IMR-90 (cell line): ENCODE measurements at regions not wholly inside any gene's neighbourhood (a gene's known extent, or its start where the extent isn't known, plus 50 kb on each side); places are given as distances from the start of the nearest gene placed in this dataset.

Experiments used
- ATAC-seq: fragments of 200-7000 bp; cut with Tn5 transposase; 2 replicates; pipeline ENCODE4 v1.9.1; 2020; ENCODE audit warnings: low read depth, mild to moderate bottlenecking, moderate library complexity
- BruUV-seq: library from RNA; stranded (reverse); fragments of 400-500 nt; replicated peaks from 2 replicates; lab custom pipeline; 2021; lab: Mats Ljungman, UMichigan
- CTCF ChIA-PET: fragments of 300-600 bp; formaldehyde crosslinking; extraction: SDS; loops from one replicate; lab custom pipeline; 2021; ENCODE audit warnings: antibody characterized with exemption; lab: Yijun Ruan, JAX
- POLR2A ChIA-PET: fragments of 300-600 bp; sonication (Branson Sonifier 250); formaldehyde crosslinking; loops from one replicate; lab custom pipeline; 2022; ENCODE audit warnings: antibody characterized with exemption; ENCODE audit not compliant: unreplicated experiment; lab: Charles Lee
- DNase-seq: peaks from one replicate; pipeline ENCODE4 v3.0.0; 2013
- H2AFZ ChIP-seq: replicated peaks from 2 replicates; pipeline ENCODE3; 2013; ENCODE audit warnings: low read length, mild to moderate bottlenecking; ENCODE audit not compliant: poor library complexity
- H2AK5ac ChIP-seq: 2 replicates; pipeline ENCODE4 v1.6.1; 2013; ENCODE audit warnings: low read depth, low read length, inconsistent platforms
- H2AK9ac ChIP-seq: replicated peaks from 2 replicates; pipeline ENCODE3; 2013; ENCODE audit warnings: mild to moderate bottlenecking, low read depth, low read length, moderate library complexity; ENCODE audit not compliant: poor library complexity
- H2BK120ac ChIP-seq: 2 replicates; pipeline ENCODE4 v1.6.1; 2013; ENCODE audit warnings: low read depth, low read length, inconsistent platforms
- H2BK15ac ChIP-seq: 3 replicates; pipeline ENCODE4 v1.6.1; 2013; ENCODE audit warnings: low read depth, low read length, inconsistent platforms
- H2BK20ac ChIP-seq: 2 replicates; pipeline ENCODE4 v1.6.1; 2013; ENCODE audit warnings: low read depth, mild to moderate bottlenecking, inconsistent platforms, low read length, moderate library complexity
- H2BK5ac ChIP-seq: 2 replicates; pipeline ENCODE4 v1.6.1; 2013; ENCODE audit warnings: mild to moderate bottlenecking, low read depth, low read length, inconsistent platforms; ENCODE audit not compliant: poor library complexity, severe bottlenecking
- H3K14ac ChIP-seq: replicated peaks from 2 replicates; pipeline ENCODE4 v1.6.1; 2013; ENCODE audit warnings: low read depth, low read length, inconsistent platforms
- H3K18ac ChIP-seq: 2 replicates; pipeline ENCODE4 v1.6.1; 2013; ENCODE audit warnings: low read depth, low read length, control low read depth
- H3K23ac ChIP-seq: 2 replicates; pipeline ENCODE4 v1.6.1; 2013; ENCODE audit warnings: low read depth, low read length, inconsistent platforms
- H3K27ac ChIP-seq: 2 replicates; pipeline ENCODE4 v1.5.1; 2013; ENCODE audit warnings: mild to moderate bottlenecking, control low read depth, low read length; ENCODE audit not compliant: insufficient read depth
- H3K27me3 ChIP-seq: 2 replicates; pipeline ENCODE4 v1.6.1; 2013; ENCODE audit warnings: low read length; ENCODE audit not compliant: control insufficient read depth, insufficient read depth
- H3K36me3 ChIP-seq: 2 replicates; pipeline ENCODE4 v1.6.1; 2013; ENCODE audit warnings: low read length, mixed read lengths; ENCODE audit not compliant: control insufficient read depth, insufficient read depth
- H3K4ac ChIP-seq: 2 replicates; pipeline ENCODE4 v1.6.1; 2013; ENCODE audit warnings: low read depth, low read length, inconsistent platforms
- H3K4me1 ChIP-seq: 2 replicates; pipeline ENCODE4 v1.6.1; 2013; ENCODE audit warnings: low read length, mixed read lengths; ENCODE audit not compliant: control insufficient read depth, insufficient read depth
- H3K4me2 ChIP-seq: 2 replicates; pipeline ENCODE4 v1.6.1; 2013; ENCODE audit warnings: low read depth, mild to moderate bottlenecking, control low read depth, low read length, moderate library complexity
- H3K4me3 ChIP-seq: 2 replicates; pipeline ENCODE4 v1.5.1; 2013; ENCODE audit warnings: low read depth, mild to moderate bottlenecking, control low read depth, low read length, moderate library complexity; ENCODE audit not compliant: insufficient read depth
- H3K56ac ChIP-seq: 2 replicates; pipeline ENCODE4 v1.6.1; 2013; ENCODE audit warnings: low read length, inconsistent platforms; ENCODE audit not compliant: insufficient read depth; ENCODE audit errors: extremely low read depth
- H3K79me1 ChIP-seq, 2 experiments: 2 replicates each; pipeline ENCODE4 v1.6.1; 2013; ENCODE audit warnings: low read length in 2 of 2, inconsistent platforms in 1 of 2, low read depth in 1 of 2
- H3K9ac ChIP-seq: 2 replicates; pipeline ENCODE4 v1.6.1; 2013; ENCODE audit warnings: low read depth, low read length, control low read depth
- H3K9me1 ChIP-seq: 2 replicates; pipeline ENCODE4 v1.6.1; 2013; ENCODE audit warnings: low read length, inconsistent platforms; ENCODE audit not compliant: insufficient read depth
- H3K9me3 ChIP-seq: 2 replicates; pipeline ENCODE4 v1.6.1; 2013; ENCODE audit warnings: low read length; ENCODE audit not compliant: control insufficient read depth, insufficient read depth
- H4K20me1 ChIP-seq: 2 replicates; pipeline ENCODE4 v1.6.1; 2013; ENCODE audit warnings: low read length, inconsistent platforms; ENCODE audit not compliant: insufficient read depth
- H4K5ac ChIP-seq: 2 replicates; pipeline ENCODE4 v1.6.1; 2013; ENCODE audit warnings: mild to moderate bottlenecking, low read depth, low read length, control low read depth
- H4K8ac ChIP-seq, 2 experiments: 2 replicates each; pipeline ENCODE4 v1.6.1; 2013; ENCODE audit warnings: low read depth in 2 of 2, low read length in 2 of 2, control low read depth in 1 of 2, inconsistent platforms in 1 of 2
- H4K91ac ChIP-seq: 2 replicates; pipeline ENCODE4 v1.6.1; 2013; ENCODE audit warnings: low read depth, low read length, inconsistent platforms; ENCODE audit not compliant: insufficient read depth
- WGBS, 2 experiments: methylation state at CpG; one replicate each; pipeline versions ENCODE4 v1.1.5 to v1.1.7; 2013; ENCODE audit warnings: missing lambda C conversion rate in 2 of 2; ENCODE audit not compliant: insufficient read length in 1 of 2; ENCODE audit errors: extremely low coverage in 2 of 2; 5-methylcytosine and 5-hydroxymethylcytosine counted together
- dilution Hi-C: fragments of 300-500 bp; cut with HindIII; formaldehyde crosslinking; loops from one replicate; pipeline ENCODE4 v1.14.3; 2018; ENCODE audit warnings: low sequenced_read_pairs; ENCODE audit not compliant: unreplicated experiment
- in situ Hi-C: fragments of 300-500 bp; cut with MboI; formaldehyde crosslinking; loops from 3 replicates; pipeline ENCODE4 v1.14.3; 2019; ENCODE audit warnings: low sequenced_read_pairs, inconsistent platforms, mixed read lengths
- intact Hi-C: fragments of 100-400 bp; cut with micrococcal nuclease; formaldehyde crosslinking; loops from 2 replicates; pipeline ENCODE4 v1.10.0; 2022
- TF ChIP-seq, protein P1 (sequence below): fragments of 150-350 bp; IDR thresholded peaks from 2 replicates; pipeline ENCODE4 v1.6.1; 2017; ENCODE audit warnings: mild to moderate bottlenecking, antibody characterized with exemption, low read length, low read depth

DNA sequence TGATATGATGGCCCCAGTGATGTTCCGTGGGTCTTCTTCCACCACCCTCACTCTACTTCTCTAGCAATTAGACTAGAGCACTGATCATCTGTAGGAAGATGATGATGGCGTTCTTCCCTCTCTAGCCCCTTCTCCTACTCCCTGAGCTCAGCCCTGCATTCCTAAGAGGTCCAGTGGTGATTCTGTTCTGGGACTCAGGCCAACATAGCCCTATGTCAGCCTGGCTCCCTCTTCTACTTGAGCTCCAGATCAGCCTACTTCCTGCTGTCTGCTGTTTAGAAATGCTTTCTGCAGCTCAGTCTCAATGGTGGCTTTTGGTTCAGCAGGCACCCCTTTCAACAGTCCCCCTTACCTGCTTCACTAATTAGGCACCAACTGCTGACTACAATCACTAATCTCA, 86.1 kb upstream of the ZBED5 start:
- Histone ChIP-seq H3K9me3 (no peaks in the 10 kb centered on the region), H2BK20ac (no peak overlapping the region), H2AFZ (peak overlapping the region; percentile 67), H2BK120ac (no peak overlapping the region), H3K9me1 (no peaks in the 10 kb centered on the region), H3K14ac (no peak overlapping the region), H3K23ac (no peak overlapping the region), H3K9ac (no peak overlapping the region), H4K91ac (no peak overlapping the region), H2AK5ac (no peak overlapping the region), H3K79me1 (no peaks in the 10 kb centered on the region), H4K8ac (no peak overlapping the region), H3K27me3 (peaks cover 27% of the 10 kb centered on the region), H3K36me3 (no peaks in the 10 kb centered on the region), H3K18ac (no peak overlapping the region), H3K56ac (no peak overlapping the region), H3K4me2 (no peak overlapping the region), H4K5ac (no peak overlapping the region), H2BK5ac (no peak overlapping the region), H3K4ac (no peak overlapping the region), H3K4me1 (no peaks in the 10 kb centered on the region), H2BK15ac (no peak overlapping the region), H4K20me1 (no peaks in the 10 kb centered on the region), H3K4me3 (no peak overlapping the region), H3K27ac (no peak overlapping the region), H2AK9ac (no peak overlapping the region)
- ChIA-PET POLR2A (no interaction called here), CTCF (interaction anchor here (2.3 kb wide), 1 partner anchor 10 kb away, joined by 11 read pairs; no protein-coding TSS in a partner anchor)
- TF ChIP-seq, protein P1, sequence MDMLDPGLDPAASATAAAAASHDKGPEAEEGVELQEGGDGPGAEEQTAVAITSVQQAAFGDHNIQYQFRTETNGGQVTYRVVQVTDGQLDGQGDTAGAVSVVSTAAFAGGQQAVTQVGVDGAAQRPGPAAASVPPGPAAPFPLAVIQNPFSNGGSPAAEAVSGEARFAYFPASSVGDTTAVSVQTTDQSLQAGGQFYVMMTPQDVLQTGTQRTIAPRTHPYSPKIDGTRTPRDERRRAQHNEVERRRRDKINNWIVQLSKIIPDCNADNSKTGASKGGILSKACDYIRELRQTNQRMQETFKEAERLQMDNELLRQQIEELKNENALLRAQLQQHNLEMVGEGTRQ = no peak
- intact Hi-C loops (no loop called here), dilution Hi-C loops (no loop called here), in situ Hi-C loops (loop anchor here (5.0 kb wide), 1 partner anchor 68 kb away; no protein-coding TSS in a partner anchor)
- DNase-seq = no peak
- no peak for ATAC-seq
- BruUV-seq = no TSS peak
- WGBS, 2 experiments = no CpG with 5 or more reads among the region's 2 CpGs
